Osteoblast (primary cell): ENCODE measurements at regions not wholly inside any gene's neighbourhood (a gene's known extent, or its start where the extent isn't known, plus 50 kb on each side); places are given as distances from the start of the nearest gene placed in this dataset.
A peak's percentile ranks its signal among the peaks of the same experiment; 100 is the strongest.

Experiments used
- DNase-seq: peaks from one replicate; pipeline ENCODE4 v3.0.0; 2011; ENCODE audit warnings: low spot score, mixed read lengths; ENCODE audit not compliant: insufficient read length; ENCODE audit errors: missing footprints
- H2AFZ ChIP-seq: 2 replicates; pipeline ENCODE4 v1.6.0; 2011; ENCODE audit warnings: mild to moderate bottlenecking, low read length
- H3K27ac ChIP-seq: 2 replicates; pipeline ENCODE4 v1.5.1; 2011; ENCODE audit warnings: mild to moderate bottlenecking, low read depth, low read length, moderate library complexity
- H3K27me3 ChIP-seq: 2 replicates; pipeline ENCODE4 v1.6.0; 2012; ENCODE audit warnings: mild to moderate bottlenecking, control low read depth, inconsistent platforms, low read length, moderate library complexity; ENCODE audit not compliant: insufficient read depth
- H3K36me3 ChIP-seq: 2 replicates; pipeline ENCODE4 v1.5.1; 2011; ENCODE audit warnings: mild to moderate bottlenecking, low read length, control low read depth, moderate library complexity; ENCODE audit not compliant: insufficient read depth
- H3K4me1 ChIP-seq: 2 replicates; pipeline ENCODE4 v1.5.1; 2011; ENCODE audit warnings: mild to moderate bottlenecking, low read length, control low read depth, moderate library complexity; ENCODE audit not compliant: insufficient read depth
- H3K4me2 ChIP-seq: 2 replicates; pipeline ENCODE4 v1.6.0; 2011; ENCODE audit warnings: mild to moderate bottlenecking, low read length; ENCODE audit not compliant: insufficient read depth
- H3K4me3 ChIP-seq: fragments of 200-600 bp; sonication (generic); 3 replicates; pipeline ENCODE4 v1.5.1; 2012; ENCODE audit warnings: mild to moderate bottlenecking, low read length, inconsistent platforms; ENCODE audit not compliant: insufficient read depth
- H3K79me2 ChIP-seq: 2 replicates; pipeline ENCODE4 v1.6.0; 2012; ENCODE audit warnings: mild to moderate bottlenecking, low read length, control low read depth, inconsistent platforms; ENCODE audit not compliant: insufficient read depth
- H3K9me3 ChIP-seq: 2 replicates; pipeline ENCODE4 v1.5.1; 2011; ENCODE audit warnings: low read depth, low read length, control low read depth
- H4K20me1 ChIP-seq: 2 replicates; pipeline ENCODE4 v1.6.0; 2012; ENCODE audit warnings: mild to moderate bottlenecking, low read length, control low read depth; ENCODE audit not compliant: insufficient read depth
- CTCF ChIP-seq: IDR thresholded peaks from 2 replicates; pipeline ENCODE4 v1.5.1; 2011; ENCODE audit warnings: mild to moderate bottlenecking, low read depth, low read length, moderate library complexity; ENCODE audit errors: extremely low read depth

- H3K4me3 ChIP-seq, result no peak overlapping the region
- no peak for TF ChIP-seq CTCF
- no peaks in the 10 kb centered on the region for H3K36me3 ChIP-seq
- DNase-seq, result no peak
- H3K9me3 ChIP-seq, result peaks cover 3% of the 10 kb centered on the region
- no peak overlapping the region for H2AFZ ChIP-seq
- H3K27me3 ChIP-seq, result no peaks in the 10 kb centered on the region
- H3K27ac ChIP-seq, result no peak overlapping the region
- H4K20me1 ChIP-seq, result no peaks in the 10 kb centered on the region
- H3K79me2 ChIP-seq, result no peaks in the 10 kb centered on the region
- H3K4me2 ChIP-seq, result no peak overlapping the region
- H3K4me1 ChIP-seq, result no peaks in the 10 kb centered on the region
Observed at GRCh38 chr5:58382131-58382534, 77.8 kb downstream of the PLK2 start.

GRCh38 chr5:58381566-58381965, 78.3 kb downstream of the PLK2 start:
- H3K4me3 ChIP-seq, result no peak overlapping the region
- H3K27me3 ChIP-seq, result no peaks in the 10 kb centered on the region
- H3K36me3 ChIP-seq, result no peaks in the 10 kb centered on the region
- H4K20me1 ChIP-seq, result no peaks in the 10 kb centered on the region
- no peak overlapping the region for H3K4me2 ChIP-seq
- no peak for TF ChIP-seq CTCF
- no peak overlapping the region for H3K27ac ChIP-seq
- no peak overlapping the region for H2AFZ ChIP-seq
- DNase-seq, result no peak
- peaks cover 3% of the 10 kb centered on the region for H3K9me3 ChIP-seq
- no peaks in the 10 kb centered on the region for H3K4me1 ChIP-seq
- H3K79me2 ChIP-seq, result no peaks in the 10 kb centered on the region

- no peak overlapping the region for H3K4me2 ChIP-seq
- peaks cover 3% of the 10 kb centered on the region for H3K9me3 ChIP-seq
- H3K4me1 ChIP-seq, result no peaks in the 10 kb centered on the region
- H3K36me3 ChIP-seq, result no peaks in the 10 kb centered on the region
- no peaks in the 10 kb centered on the region for H4K20me1 ChIP-seq
- no peaks in the 10 kb centered on the region for H3K79me2 ChIP-seq
- no peaks in the 10 kb centered on the region for H3K27me3 ChIP-seq
- H2AFZ ChIP-seq, result no peak overlapping the region
- no peak for DNase-seq
- no peak for TF ChIP-seq CTCF
- H3K4me3 ChIP-seq, result no peak overlapping the region
- H3K27ac ChIP-seq, result no peak overlapping the region
Observed at GRCh38 chr5:58380655-58381054, 79.2 kb downstream of the PLK2 start.

- H4K20me1 ChIP-seq, result no peaks in the 10 kb centered on the region
- no peak overlapping the region for H3K27ac ChIP-seq
- peak; percentile 77 for DNase-seq
- no peak overlapping the region for H3K4me3 ChIP-seq
- H3K36me3 ChIP-seq, result no peaks in the 10 kb centered on the region
- no peak overlapping the region for H3K4me2 ChIP-seq
- no peak for TF ChIP-seq CTCF
- H3K9me3 ChIP-seq, result peaks cover 3% of the 10 kb centered on the region
- H3K4me1 ChIP-seq, result no peaks in the 10 kb centered on the region
- H3K79me2 ChIP-seq, result no peaks in the 10 kb centered on the region
- H3K27me3 ChIP-seq, result no peaks in the 10 kb centered on the region
- no peak overlapping the region for H2AFZ ChIP-seq
Observed at GRCh38 chr5:58378613-58379390, 81.1 kb downstream of the PLK2 start.
